Activated CD4-positive, alpha-beta T cell treated with anti-CD3 and anti-CD28 coated beads, Interleukin-2, amount 10 ng/mL, durations not matched to agents 7 days and 5 days (primary cell): ENCODE measurements at regions not wholly inside any gene's neighbourhood (a gene's known extent, or its start where the extent isn't known, plus 50 kb on each side); places are given as distances from the start of the nearest gene placed in this dataset.

Experiments
- CTCF ChIA-PET: fragments of 350-600 bp; sonication (Branson Sonifier 250); formaldehyde crosslinking; loops from one replicate; lab custom pipeline; 2021; ENCODE audit warnings: antibody characterized with exemption; lab: Charles Lee
- POLR2A ChIA-PET: fragments of 350-600 bp; sonication (Branson Sonifier 250); formaldehyde crosslinking; loops from one replicate; lab custom pipeline; 2021; ENCODE audit warnings: antibody characterized with exemption; lab: Charles Lee
- DNase-seq: peaks from one replicate; pipeline ENCODE4 v3.0.0-alpha.2; 2020
- H3K27ac Mint-ChIP-seq: one replicate; pipeline ENCODE4 v1.8.0; 2021; ENCODE audit warnings: mild to moderate bottlenecking, moderate library complexity, mixed read lengths
- H3K27me3 Mint-ChIP-seq: one replicate; pipeline ENCODE4 v1.8.0; 2021; ENCODE audit warnings: mixed read lengths
- H3K36me3 Mint-ChIP-seq: one replicate; pipeline ENCODE4 v1.8.0; 2021; ENCODE audit warnings: low read depth, mixed read lengths
- H3K4me1 Mint-ChIP-seq: one replicate; pipeline ENCODE4 v1.8.0; 2021; ENCODE audit warnings: mixed read lengths
- H3K4me3 Mint-ChIP-seq: one replicate; pipeline ENCODE4 v1.8.0; 2021; ENCODE audit warnings: mild to moderate bottlenecking, moderate library complexity, mixed read lengths
- H3K9me3 Mint-ChIP-seq: one replicate; pipeline ENCODE4 v1.8.0; 2021; ENCODE audit warnings: mixed read lengths

GRCh38 chr18:33517950-33518349 lies 60.1 kb upstream of the ASXL3 start:
- H3K4me1 Mint-ChIP-seq, result no peaks in the 10 kb centered on the region
- H3K27me3 Mint-ChIP-seq, result no peaks in the 10 kb centered on the region
- CTCF ChIA-PET, result no interaction called here
- H3K4me3 Mint-ChIP-seq, result no peak overlapping the region
- no peak for DNase-seq
- no peaks in the 10 kb centered on the region for H3K36me3 Mint-ChIP-seq
- POLR2A ChIA-PET, result no interaction called here
- no peak overlapping the region for H3K27ac Mint-ChIP-seq
- peaks cover 8% of the 10 kb centered on the region for H3K9me3 Mint-ChIP-seq

DNA sequence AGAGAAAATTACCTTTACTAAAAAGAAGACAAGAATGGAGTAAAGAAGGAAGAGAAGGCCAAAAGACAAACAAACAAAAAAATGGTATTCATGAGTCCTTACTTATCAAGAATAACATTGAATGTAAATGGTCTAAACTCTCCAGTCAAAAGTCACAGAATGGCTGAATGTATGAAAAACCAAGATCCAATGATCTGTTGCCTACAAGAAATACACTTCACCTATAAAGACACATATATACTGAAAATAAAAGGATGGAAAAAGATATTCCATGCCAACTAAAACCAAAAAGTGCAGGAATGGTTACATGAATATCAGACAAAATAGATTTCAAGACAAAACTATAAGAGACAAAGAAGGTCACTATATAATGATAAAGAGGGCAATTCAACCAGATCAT lies 65.0 kb upstream of the ASXL3 start:
- CTCF ChIA-PET, result no interaction called here
- no peaks in the 10 kb centered on the region for H3K4me1 Mint-ChIP-seq

DNA sequence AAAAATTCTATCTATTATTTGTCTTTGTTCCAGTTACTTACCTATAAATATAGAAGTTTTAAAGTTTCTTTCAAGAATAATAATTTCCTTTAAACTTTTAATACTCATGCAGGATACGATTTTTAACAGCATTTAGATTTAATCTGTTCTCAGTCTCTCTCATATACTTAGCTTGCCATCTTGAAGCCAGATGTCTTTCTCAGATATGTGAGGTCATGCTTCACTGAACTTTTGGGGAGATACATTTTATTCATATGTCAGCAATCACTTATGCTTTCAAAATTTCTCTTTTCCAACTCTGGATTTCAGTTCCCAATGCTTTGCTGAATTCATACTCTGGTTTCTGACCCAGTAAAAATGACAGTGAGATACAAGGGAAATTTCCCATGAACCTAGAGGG lies 66.5 kb upstream of the CCDC178 start:
- H3K4me1 Mint-ChIP-seq, result no peaks in the 10 kb centered on the region

More for the DNA sequence above, 65.0 kb upstream of the ASXL3 start:
- peaks cover 11% of the 10 kb centered on the region for H3K9me3 Mint-ChIP-seq
- no peak overlapping the region for H3K27ac Mint-ChIP-seq
- no peaks in the 10 kb centered on the region for H3K27me3 Mint-ChIP-seq
- H3K36me3 Mint-ChIP-seq, result no peaks in the 10 kb centered on the region
- DNase-seq, result no peak
- POLR2A ChIA-PET, result no interaction called here
- H3K4me3 Mint-ChIP-seq, result no peak overlapping the region

GRCh38 chr18:33505798-33506197 lies 65.3 kb upstream of the CCDC178 start:
- POLR2A ChIA-PET, result no interaction called here
- no peak overlapping the region for H3K4me3 Mint-ChIP-seq
- no peak overlapping the region for H3K27ac Mint-ChIP-seq
- no peak for DNase-seq
- H3K36me3 Mint-ChIP-seq, result no peaks in the 10 kb centered on the region
- H3K4me1 Mint-ChIP-seq, result no peaks in the 10 kb centered on the region
- CTCF ChIA-PET, result interaction anchor here (0.7 kb wide), 1 partner anchor 10 kb away, joined by 3 read pairs; no protein-coding TSS in a partner anchor
- H3K9me3 Mint-ChIP-seq, result no peaks in the 10 kb centered on the region
- no peaks in the 10 kb centered on the region for H3K27me3 Mint-ChIP-seq

More for the DNA sequence above, 66.5 kb upstream of the CCDC178 start:
- no peak for DNase-seq
- Mint-ChIP-seq H3K9me3 (peaks cover 3% of the 10 kb centered on the region), H3K36me3 (no peaks in the 10 kb centered on the region), H3K4me3 (no peak overlapping the region), H3K27me3 (no peaks in the 10 kb centered on the region), H3K27ac (no peak overlapping the region)
- POLR2A ChIA-PET, result no interaction called here
- CTCF ChIA-PET, result no interaction called here

GRCh38 chr18:33505297-33505696 lies 64.8 kb upstream of the CCDC178 start:
- no peak overlapping the region for H3K4me3 Mint-ChIP-seq
- ChIA-PET POLR2A (no interaction called here), CTCF (no interaction called here)
- H3K27me3 Mint-ChIP-seq, result no peaks in the 10 kb centered on the region
- H3K4me1 Mint-ChIP-seq, result no peaks in the 10 kb centered on the region
- H3K27ac Mint-ChIP-seq, result no peak overlapping the region
- no peak for DNase-seq
- no peaks in the 10 kb centered on the region for H3K9me3 Mint-ChIP-seq
- no peaks in the 10 kb centered on the region for H3K36me3 Mint-ChIP-seq

GRCh38 chr18:33495278-33495677 lies 54.8 kb upstream of the CCDC178 start:
- Mint-ChIP-seq H3K27me3 (no peaks in the 10 kb centered on the region), H3K9me3 (no peaks in the 10 kb centered on the region), H3K4me3 (no peak overlapping the region), H3K4me1 (no peaks in the 10 kb centered on the region), H3K27ac (no peak overlapping the region), H3K36me3 (no peaks in the 10 kb centered on the region)
- DNase-seq, result no peak
- ChIA-PET POLR2A (no interaction called here), CTCF (no interaction called here)
